ENCODE measurements at regions not wholly inside any gene's neighbourhood (a gene's known extent, or its start where the extent isn't known, plus 50 kb on each side); places are given as distances from the start of the nearest gene placed in this dataset.
"Not testable (repeated sequence)": the region's sequence is repeated elsewhere in the genome, so short reads cannot be mapped to it uniquely, and the experiment has no call there.

DNA sequence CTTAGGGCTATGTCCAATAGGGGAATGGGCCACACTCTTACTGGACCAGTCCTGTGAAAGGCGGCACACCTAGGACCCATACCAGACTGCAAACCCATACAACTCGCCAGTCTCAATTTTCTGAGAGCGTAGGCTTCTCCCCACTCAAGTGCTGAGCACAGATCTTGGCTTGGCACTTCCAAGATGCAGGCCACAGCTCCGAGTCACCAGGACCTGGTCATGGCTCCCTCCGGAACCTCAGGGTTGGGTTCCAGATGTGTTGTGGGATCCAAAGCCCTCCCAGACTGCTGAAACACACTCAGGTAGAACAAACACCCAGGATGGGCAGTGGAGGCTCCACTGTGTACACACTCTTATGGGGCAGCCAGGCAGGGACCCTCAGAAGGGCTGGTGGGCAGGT lies 103.3 kb downstream of the TMEM144 start:
- peak; percentile 31 for DNase-seq
- peaks cover 19% of the 10 kb centered on the region for H3K9me3 ChIP-seq

DNA sequence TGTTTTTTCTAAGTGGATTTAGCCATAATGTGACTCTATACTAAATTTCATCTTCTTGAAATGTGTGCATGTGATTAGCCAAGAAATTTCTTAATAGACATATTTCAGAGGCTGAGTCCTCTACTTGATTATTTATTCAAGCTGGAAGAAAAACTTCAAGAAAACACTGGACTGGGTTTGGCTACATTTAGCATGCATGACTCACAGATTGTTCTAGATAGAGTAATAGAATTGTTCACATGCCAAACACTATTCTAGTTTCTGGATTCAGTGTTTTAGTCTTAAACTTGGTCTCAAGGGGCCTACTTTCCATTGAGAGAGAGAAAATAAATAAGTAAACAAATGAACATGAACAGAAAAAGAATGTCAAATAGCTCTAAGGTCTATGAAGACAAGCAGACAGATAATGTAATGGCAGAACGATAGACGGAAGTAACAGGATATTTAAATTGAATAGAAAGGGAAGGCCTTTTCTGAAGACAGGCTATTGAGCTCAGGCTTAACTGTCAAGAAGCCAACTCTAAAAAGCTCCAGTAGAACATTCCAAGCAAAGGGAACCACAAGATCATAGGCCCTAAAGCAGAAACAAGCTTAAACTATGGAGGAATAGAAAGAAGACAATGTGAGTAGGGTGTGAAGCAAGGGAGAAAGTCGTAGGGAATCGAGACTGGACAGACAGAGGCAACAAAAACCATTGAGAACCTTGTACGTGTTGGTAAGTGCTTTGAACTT lies 104.6 kb downstream of the TMEM144 start:
- Histone ChIP-seq H3K27me3 (no peaks in the 10 kb centered on the region), H3K36me3 (peaks cover 5% of the 10 kb centered on the region; the same call in 1 of the 2 replicates), H3K4me3 (no peak overlapping the region), H3K9me3 (peaks cover 18% of the 10 kb centered on the region)
- DNase-seq: no peak

More for the DNA sequence above, 103.3 kb downstream of the TMEM144 start:
- H3K27me3 ChIP-seq: no peaks in the 10 kb centered on the region
- no peak overlapping the region for H3K4me3 ChIP-seq
- peaks cover 5% of the 10 kb centered on the region; the same call in 1 of the 2 replicates for H3K36me3 ChIP-seq

DNA sequence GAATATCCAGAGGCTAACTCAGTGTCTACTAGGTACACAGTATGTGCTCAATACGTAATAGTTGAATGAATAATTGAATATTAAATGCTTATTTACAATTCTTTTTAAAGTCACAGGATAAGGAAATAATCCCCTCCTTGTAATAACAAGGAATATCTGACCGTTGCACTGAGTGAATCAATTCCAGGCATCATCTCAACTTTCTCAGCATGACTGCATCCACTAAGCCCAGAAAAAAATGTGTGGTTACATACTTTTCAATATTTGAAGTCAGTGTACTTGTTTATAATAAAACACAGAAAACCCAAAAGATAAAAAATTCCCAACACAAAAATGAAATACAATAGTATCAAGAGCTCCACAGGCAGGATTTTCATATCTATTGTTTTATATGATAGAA lies 105.4 kb downstream of the TMEM144 start:
- H3K4me3 ChIP-seq: no peak overlapping the region
- H3K27me3 ChIP-seq: no peaks in the 10 kb centered on the region
- peaks cover 10% of the 10 kb centered on the region for H3K9me3 ChIP-seq
- H3K36me3 ChIP-seq: peaks cover 5% of the 10 kb centered on the region; the same call in 1 of the 2 replicates
- peak; percentile 58 for DNase-seq

DNA sequence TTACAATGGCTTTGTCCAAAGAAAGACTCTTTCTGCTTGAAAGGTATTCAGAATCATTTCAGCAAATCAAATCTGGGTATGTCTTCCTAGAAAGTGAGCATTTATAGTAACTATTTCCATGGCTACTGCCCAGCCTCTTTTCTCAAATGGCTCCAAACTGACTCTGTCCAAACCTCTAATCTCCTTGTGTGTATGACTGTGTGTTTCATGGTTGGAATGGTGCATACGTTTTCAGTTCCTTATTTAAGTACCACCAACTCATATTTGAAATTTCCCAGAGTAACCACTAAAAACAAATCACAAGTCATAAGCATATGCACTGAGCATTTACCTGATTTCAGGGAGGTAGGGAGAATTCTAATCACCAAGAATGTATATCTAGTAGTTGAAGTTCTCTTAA lies 106.0 kb downstream of the TMEM144 start:
- H3K4me3 ChIP-seq: no peak overlapping the region
- H3K9me3 ChIP-seq: peaks cover 10% of the 10 kb centered on the region
- H3K36me3 ChIP-seq: peaks cover 5% of the 10 kb centered on the region; the same call in 1 of the 2 replicates
- no peaks in the 10 kb centered on the region for H3K27me3 ChIP-seq
- DNase-seq: peak; percentile 33

DNA sequence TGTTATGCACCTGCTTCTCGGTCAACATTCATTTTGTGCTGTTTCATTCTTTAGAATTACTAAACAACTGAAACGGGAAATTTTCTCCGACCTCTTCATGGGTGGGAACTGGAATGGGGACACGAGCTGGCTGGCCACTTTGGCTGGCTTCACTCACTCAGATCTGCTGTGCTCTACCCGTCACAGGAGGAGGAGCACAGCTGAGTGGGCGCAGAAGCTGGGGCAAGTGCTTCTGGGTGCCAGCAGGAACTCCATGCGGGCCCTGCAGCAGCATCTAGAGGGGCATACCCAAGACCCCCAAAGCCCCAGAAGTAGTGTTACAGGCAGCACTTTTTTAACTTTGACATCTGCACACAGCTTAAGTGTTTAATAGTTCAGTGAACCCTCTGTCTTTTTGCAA lies 109.6 kb downstream of the TMEM144 start:
- no peaks in the 10 kb centered on the region for H3K27me3 ChIP-seq
- H3K36me3 ChIP-seq: no peaks in the 10 kb centered on the region
- no peak for DNase-seq
- H3K4me3 ChIP-seq: no peak overlapping the region
- H3K9me3 ChIP-seq: no peaks in the 10 kb centered on the region

DNA sequence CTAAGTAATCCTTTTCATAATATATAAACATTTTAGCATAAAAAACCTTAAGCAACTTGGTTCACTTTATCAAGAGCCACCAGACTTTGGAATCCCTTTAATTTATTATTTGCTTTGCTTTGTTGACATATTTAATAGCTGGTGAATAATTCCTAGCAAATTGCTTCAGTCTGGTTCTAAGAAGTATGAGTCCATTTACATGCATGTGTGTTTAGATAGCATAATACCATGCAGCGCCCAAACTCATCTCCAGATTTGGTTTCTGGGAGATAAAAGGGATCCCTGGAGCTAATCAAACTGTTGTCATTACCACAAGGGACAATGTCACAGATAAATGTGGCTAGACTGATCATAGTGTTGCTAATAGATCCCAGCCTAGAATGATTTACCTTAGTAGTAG lies 111.8 kb downstream of the TMEM144 start:
- DNase-seq: no peak

DNA sequence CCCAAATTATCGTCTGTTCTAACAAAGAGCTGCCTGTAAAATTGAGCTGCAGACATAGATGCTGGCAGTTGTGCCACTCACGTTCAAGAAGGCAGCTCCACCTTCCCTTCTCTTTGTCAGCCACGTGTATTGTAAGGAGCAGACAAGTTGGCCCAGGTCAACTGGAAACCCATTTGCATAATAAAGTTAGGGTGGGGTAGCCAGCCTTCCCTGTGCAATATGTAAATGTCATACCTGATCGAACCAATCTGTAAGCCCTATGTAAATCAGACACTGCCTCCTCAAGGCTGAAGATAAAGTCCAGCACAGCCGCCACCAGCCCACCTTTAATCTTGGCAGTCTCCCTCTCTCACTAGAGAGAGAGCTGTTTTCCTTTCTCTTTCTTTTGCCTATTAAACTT lies 117.2 kb downstream of the TMEM144 start:
- no peaks in the 10 kb centered on the region for H3K27me3 ChIP-seq
- H3K36me3 ChIP-seq: no peaks in the 10 kb centered on the region
- H3K4me3 ChIP-seq: no peak overlapping the region
- no peak for DNase-seq
- H3K9me3 ChIP-seq: peaks cover 3% of the 10 kb centered on the region

More for the DNA sequence above, 111.8 kb downstream of the TMEM144 start:
- Histone ChIP-seq H3K36me3 (no peaks in the 10 kb centered on the region), H3K27me3 (no peaks in the 10 kb centered on the region), H3K9me3 (no peaks in the 10 kb centered on the region), H3K4me3 (no peak overlapping the region)

DNA sequence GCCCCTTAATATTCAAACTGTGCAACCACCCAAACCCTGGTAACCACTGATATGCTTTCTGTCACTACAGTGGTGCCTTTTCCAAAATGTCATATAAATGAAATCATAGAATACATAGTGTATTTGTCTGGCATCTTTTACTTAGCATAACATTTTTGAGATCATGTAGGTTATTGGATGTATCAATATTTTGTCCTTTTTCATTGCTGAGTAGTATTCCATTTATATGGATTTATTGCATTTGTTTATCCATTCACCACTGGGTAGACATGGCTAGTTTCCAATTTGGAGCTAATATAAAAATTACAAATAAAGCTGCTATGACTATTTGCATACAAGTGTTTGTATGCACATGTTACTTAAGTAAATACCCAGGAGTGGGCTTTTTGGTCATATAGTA lies 121.6 kb downstream of the TMEM144 start:
- no peak overlapping the region for H3K4me3 ChIP-seq
- no peak for DNase-seq
- H3K36me3 ChIP-seq: no peaks in the 10 kb centered on the region
- H3K9me3 ChIP-seq: peaks cover 3% of the 10 kb centered on the region
- no peaks in the 10 kb centered on the region for H3K27me3 ChIP-seq

DNA sequence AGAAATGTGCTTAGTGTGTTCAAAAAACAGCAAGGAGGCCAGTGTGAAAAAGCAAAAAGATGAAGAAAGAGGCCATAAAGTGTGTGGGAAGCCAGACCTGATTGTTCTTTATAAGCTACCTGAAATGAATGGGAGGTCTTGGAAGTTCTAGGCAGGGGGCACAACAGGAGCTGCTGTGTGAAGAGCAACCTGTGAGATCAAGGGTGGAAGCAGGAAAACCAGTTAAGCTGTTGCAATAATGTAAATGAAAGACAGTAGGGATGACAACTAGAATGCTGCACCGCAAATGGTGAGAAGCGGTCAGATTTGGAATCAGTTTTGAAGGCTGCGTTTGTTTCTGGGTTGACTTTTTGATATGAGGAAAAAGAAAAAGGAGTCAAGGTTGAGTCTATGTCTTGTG lies 123.5 kb downstream of the TMEM144 start:
- no peak for DNase-seq
- Histone ChIP-seq H3K27me3 (no peaks in the 10 kb centered on the region), H3K4me3 (no peak overlapping the region), H3K36me3 (no peaks in the 10 kb centered on the region), H3K9me3 (peaks cover 3% of the 10 kb centered on the region)

DNA sequence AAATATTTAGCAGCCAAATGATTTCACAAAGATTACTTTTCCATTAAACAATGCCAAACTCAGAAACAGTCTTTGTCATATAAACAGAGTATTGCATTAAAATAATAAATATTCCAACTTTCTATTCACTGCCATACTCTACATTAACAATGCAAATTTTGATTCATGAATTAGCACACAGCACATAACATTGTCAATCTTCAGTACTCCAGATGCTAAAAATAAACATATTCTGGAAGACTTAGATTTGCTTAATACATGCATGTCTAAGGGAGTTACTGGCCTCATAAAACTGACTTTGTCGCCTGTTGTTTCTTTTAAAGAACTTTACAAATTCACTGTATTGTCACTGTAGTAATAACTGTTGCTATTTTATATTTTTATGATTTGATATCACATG lies 131.6 kb downstream of the TMEM144 start:
- DNase-seq: no peak
- Histone ChIP-seq H3K36me3 (no peaks in the 10 kb centered on the region), H3K27me3 (peaks cover 3% of the 10 kb centered on the region), H3K9me3 (peaks cover 5% of the 10 kb centered on the region), H3K4me3 (no peak overlapping the region)

DNA sequence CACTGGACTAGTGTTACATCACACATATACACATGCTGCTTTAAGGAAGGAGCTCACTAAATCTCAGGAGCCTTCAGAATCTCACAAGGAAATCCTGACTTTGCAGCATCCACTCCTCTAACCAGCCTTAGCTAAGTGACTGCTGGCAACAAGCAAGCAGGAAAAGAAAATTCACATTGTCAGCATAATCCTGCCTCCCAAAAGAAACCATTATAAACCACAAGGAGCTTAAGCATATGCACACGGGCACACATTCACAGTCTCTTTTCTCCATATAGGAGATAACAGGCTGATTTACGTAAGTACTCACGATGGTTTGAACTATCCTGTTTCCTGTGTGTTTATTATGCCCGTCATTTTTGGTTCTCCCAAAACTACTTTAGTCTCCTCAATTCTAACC lies 136.3 kb downstream of the TMEM144 start:
- H3K9me3 ChIP-seq: no peaks in the 10 kb centered on the region; the same call in 1 of the 2 replicates
- H3K36me3 ChIP-seq: no peaks in the 10 kb centered on the region
- H3K27me3 ChIP-seq: peaks cover 3% of the 10 kb centered on the region
- H3K4me3 ChIP-seq: no peak overlapping the region
- no peak for DNase-seq

DNA sequence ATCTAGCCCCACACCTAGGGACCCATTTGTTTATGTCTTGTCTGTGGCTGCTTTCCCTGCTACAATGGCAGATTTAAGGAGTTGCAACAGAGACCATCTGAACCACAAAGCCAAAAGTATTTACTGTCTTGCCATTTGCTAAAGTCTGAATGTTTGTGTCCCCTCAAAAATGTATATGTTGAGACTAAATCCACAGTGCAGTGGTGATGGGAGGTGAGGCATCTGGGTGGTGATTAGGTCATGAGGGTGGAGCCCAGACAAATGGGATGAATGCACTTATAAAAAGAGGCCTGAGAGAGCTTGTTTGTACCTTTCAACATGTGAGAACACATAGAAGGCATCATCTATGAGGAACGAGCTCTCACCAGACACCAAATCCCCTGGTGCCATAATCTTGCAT lies 137.3 kb downstream of the TMEM144 start:
- Histone ChIP-seq H3K9me3 (peaks cover 6% of the 10 kb centered on the region; the same call in 1 of the 2 replicates), H3K27me3 (peaks cover 6% of the 10 kb centered on the region), H3K36me3 (no peaks in the 10 kb centered on the region), H3K4me3 (no peak overlapping the region)
- DNase-seq: no peak

DNA sequence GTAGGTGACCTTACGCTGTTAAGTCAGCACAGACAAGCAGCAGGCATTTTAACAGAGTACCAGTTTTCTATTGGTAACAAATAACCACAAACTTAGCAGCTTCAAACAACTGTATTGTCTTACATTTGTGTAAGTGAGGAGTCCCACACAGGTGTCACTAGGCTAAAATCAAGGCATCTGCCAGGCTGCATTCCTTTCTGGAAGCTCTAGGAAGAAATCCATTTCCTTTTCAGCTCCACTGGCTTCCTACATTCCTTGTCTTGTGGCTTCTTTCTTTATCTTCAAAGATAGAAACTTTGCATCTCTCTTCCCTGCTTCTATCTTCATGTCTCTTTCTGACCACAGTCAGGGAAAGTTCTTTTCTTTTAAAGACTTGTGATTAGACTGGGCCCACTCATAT lies 139.9 kb downstream of the TMEM144 start:
- no peaks in the 10 kb centered on the region for H3K36me3 ChIP-seq
- H3K27me3 ChIP-seq: peaks cover 3% of the 10 kb centered on the region; the same call in 1 of the 2 replicates
- no peak for DNase-seq
- peaks cover 6% of the 10 kb centered on the region; the same call in 1 of the 2 replicates for H3K9me3 ChIP-seq
- H3K4me3 ChIP-seq: no peak overlapping the region

DNA sequence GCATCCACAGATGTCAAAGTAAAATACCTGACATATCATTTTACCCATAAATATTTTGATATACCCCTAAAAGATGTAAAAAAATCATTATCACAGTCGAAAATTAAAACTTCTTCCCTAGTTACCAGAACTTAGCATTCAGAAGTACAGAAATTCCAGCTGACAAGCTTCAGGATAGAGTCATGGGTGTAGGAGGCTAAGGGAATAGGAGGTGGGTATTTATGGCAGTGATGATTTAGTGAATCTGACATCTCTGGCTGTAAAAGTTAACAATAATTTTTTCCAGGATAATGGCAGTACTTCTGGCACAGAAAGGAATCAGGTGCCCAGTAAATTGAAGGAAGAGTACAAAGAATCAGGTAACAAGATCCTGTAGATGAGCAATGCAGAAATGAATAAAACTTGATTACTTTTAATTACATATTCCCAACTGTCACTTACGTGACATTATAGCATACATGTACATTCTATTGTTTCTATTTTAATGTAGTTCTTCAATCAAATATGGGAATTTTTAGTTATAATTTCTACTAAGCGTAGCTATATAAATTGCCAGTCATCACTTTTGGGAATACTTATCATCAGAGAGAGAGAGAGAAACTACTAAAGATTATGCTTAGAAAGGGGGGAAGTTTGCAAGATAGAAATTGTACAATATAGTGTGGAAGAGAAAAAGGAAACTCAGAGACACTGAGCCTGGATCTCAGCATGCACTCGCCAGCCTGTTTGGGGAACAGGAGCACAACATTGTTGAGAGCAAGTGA lies 143.4 kb downstream of the TMEM144 start:
- Histone ChIP-seq H3K36me3 (no peaks in the 10 kb centered on the region), H3K27me3 (peaks cover 3% of the 10 kb centered on the region; the same call in 1 of the 2 replicates), H3K9me3 (peaks cover 15% of the 10 kb centered on the region), H3K4me3 (no peak overlapping the region)
- DNase-seq: no peak

DNA sequence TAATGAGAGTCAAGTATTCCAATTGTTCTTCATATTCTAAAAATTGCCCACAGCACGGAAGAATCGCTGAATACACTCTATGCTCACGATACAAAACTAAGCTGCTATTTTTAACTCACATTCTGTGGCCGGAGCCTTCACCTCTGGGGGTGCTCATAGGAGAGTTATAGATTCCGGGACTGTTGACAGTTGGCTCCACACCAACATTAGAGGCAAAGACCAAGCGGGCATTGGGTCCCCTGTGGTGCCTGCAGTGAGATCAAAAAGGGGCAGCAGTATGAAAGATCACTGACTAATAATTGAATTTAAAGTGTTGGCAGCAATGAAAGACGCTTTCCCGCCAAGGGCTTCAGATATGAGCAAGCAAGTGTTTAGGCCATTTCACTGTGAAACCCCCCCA lies 146.0 kb downstream of the TMEM144 start:
- Histone ChIP-seq H3K4me3 (no peak overlapping the region), H3K36me3 (no peaks in the 10 kb centered on the region), H3K27me3 (peaks cover 3% of the 10 kb centered on the region; the same call in 1 of the 2 replicates), H3K9me3 (peaks cover 15% of the 10 kb centered on the region)
- peak; percentile 97 for DNase-seq

DNA sequence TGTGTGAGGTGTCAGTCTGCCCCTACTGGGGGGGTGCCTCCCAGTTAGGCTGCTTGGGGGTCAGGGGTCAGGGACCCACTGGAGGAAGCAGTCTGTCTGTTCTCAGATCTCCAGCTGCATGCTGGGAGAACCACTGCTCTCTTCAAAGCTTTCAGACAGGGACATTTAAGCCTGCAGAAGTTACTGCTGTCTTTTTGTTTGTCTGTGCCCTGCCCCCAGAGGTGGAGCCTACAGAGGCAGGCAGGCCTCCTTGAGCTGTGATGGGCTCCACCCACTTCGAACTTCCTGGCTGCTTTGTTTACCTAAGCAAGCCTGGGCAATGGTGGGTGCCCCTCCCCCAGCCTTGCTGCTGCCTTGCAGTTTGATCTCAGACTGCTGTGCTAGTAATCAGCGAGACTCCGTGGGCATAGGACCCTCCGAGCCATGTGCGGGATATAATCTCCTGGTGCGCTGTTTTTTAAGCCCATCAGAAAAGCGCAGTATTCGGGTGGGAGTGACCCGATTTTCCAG lies 153.7 kb upstream of the RXFP1 start:
- peaks cover 47% of the 10 kb centered on the region for H3K9me3 ChIP-seq
- not testable (repeated sequence) for H3K4me3 ChIP-seq, H3K36me3 ChIP-seq, DNase-seq, H3K27me3 ChIP-seq

DNA sequence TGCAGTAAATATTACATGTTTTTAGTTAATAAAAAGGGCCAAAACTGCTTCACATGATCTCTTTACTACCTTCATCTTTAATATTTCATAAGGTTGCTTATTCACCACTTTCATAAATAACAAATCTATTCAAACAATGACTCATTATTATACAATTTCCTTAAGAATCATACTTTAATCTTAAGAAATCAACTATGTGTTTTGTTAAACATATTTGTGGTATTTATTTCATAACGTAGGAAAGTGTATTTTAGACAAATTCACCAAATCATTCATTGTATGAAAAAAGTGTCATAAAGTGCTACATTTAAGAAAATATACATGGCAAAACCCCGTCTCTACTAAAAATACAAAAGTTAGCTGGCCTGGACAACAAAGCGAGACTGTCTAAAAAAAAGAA lies 150.5 kb upstream of the RXFP1 start:
- H3K27me3 ChIP-seq: no peaks in the 10 kb centered on the region
- no peak for DNase-seq
- no peaks in the 10 kb centered on the region for H3K36me3 ChIP-seq
- H3K4me3 ChIP-seq: no peak overlapping the region
- H3K9me3 ChIP-seq: peaks cover 27% of the 10 kb centered on the region

Measured in MG63 (cell line).